Peyer's patch (tissue), 4 donors: ENCODE measurements at regions not wholly inside any gene's neighbourhood (a gene's known extent, or its start where the extent isn't known, plus 50 kb on each side); places are given as distances from the start of the nearest gene placed in this dataset.

ENCODE experiments used
- DNase-seq, 3 donors: peaks; one replicate each; pipeline ENCODE4 v3.0.0-alpha.2; 2017 to 2019
- H3K27ac ChIP-seq, 4 donors: fragments of 200-600 bp; sonication (generic); one replicate each; pipeline ENCODE4 v1.5.1; 2016 to 2019
- H3K27me3 ChIP-seq, 2 donors: fragments of 200-600 bp; sonication (generic); one replicate each; pipeline ENCODE4 v1.5.1; 2019
- H3K36me3 ChIP-seq, 3 donors: fragments of 200-600 bp; sonication (generic); one replicate each; pipeline ENCODE4 v1.5.1; 2016 to 2019
- H3K4me1 ChIP-seq, 4 donors: fragments of 200-600 bp; sonication (generic); one replicate each; pipeline ENCODE4 v1.5.1; 2016 to 2019
- H3K4me3 ChIP-seq, 4 donors: fragments of 200-600 bp; sonication (generic); 1 replicate in 3 of 4; 2 replicates in 1 of 4; pipeline ENCODE4 v1.5.1; 2016 to 2019; ENCODE audit warnings: mild to moderate bottlenecking in 1 of 4
- H3K9me3 ChIP-seq, 4 donors: fragments of 200-600 bp; sonication (generic); one replicate each; pipeline ENCODE4 v1.5.1; 2016 to 2019; ENCODE audit warnings: mild to moderate bottlenecking in 1 of 4
- CTCF ChIP-seq, 6 experiments: fragments of 450-650 bp in 4 of 6; fragments of 200-600 bp in 2 of 6; sonication (generic) in 1 of 6; IDR thresholded peaks; one replicate each; pipeline ENCODE4 v1.5.1; 2017 to 2019; ENCODE audit warnings: antibody characterized with exemption in 6 of 6, mild to moderate bottlenecking in 3 of 6, moderate library complexity in 1 of 6
- POLR2A ChIP-seq, 2 donors: fragments of 450-650 bp; IDR thresholded peaks; one replicate each; pipeline ENCODE4 v1.5.1; 2017; ENCODE audit warnings: antibody characterized with exemption in 2 of 2, mild to moderate bottlenecking in 2 of 2, moderate library complexity in 2 of 2

DNA sequence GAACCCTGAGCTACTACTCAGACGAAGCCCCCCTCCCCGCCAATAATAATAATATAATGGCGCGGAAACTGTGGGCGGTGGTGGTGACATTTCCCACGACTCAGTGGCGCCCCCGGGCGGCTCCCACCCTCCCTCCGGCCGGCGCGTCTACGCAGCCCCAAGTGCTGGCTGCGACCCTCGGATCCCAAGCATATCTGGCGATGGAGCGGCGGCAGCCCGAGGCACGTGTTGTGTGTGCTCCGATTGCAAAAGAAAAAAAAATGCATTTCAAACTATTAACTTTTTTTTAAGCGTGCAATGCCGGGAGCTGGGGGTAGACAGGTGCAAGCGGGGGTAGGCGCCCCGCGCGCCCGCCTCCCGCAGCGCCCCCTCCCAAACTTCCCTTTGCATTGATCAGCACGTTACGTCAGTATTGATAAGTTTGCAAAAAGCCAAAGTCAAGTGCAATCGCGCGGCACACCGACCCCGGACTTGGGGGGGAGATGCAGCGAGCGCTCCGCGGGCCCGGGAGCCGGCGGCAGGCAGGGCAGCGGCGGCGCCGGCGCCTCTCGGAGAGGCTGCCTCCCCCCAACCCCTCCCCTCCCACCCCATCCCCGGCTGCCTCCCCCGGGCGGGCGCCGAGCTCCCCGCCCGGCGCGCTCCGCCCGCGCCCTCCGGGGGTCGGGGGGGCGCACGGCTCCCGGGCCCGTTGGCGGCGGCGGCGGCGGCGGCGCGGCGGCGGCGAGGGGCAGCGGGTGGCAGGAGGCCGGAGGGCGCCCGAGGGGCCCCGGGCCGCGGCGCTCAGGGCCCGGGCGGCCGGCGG lies 113.1 kb upstream of the MYL2 start:
- no peaks in the 10 kb centered on the region for H3K9me3 ChIP-seq
- H3K27ac ChIP-seq = no peak overlapping the region
- H3K4me3 ChIP-seq = peak overlapping the region in 2 of 4 donors; percentile 1 to 24
- peaks cover 4 to 28% of the 10 kb centered on the region in 2 donors for H3K27me3 ChIP-seq
- H3K4me1 ChIP-seq = peaks cover 0 to 14% (median 3%) of the 10 kb centered on the region in 4 donors
- DNase-seq = no peak
- no peak for TF ChIP-seq CTCF (IDR thresholded peaks at IDR 0.05)
- TF ChIP-seq POLR2A (IDR thresholded peaks at IDR 0.05) = no peak
- no peaks in the 10 kb centered on the region for H3K36me3 ChIP-seq

- H3K36me3 ChIP-seq = no peaks in the 10 kb centered on the region
- no peak for DNase-seq
- no peaks in the 10 kb centered on the region for H3K9me3 ChIP-seq
- TF ChIP-seq POLR2A (IDR thresholded peaks at IDR 0.05) (no peak), CTCF (IDR thresholded peaks at IDR 0.05) (no peak)
- peaks cover 0 to 14% (median 3%) of the 10 kb centered on the region in 4 donors for H3K4me1 ChIP-seq
- no peak overlapping the region for H3K4me3 ChIP-seq
- no peak overlapping the region for H3K27ac ChIP-seq
- H3K27me3 ChIP-seq = peaks cover 4 to 28% of the 10 kb centered on the region in 2 donors
Measured at GRCh38 chr12:111032591-111032919, 112.2 kb upstream of the MYL2 start.

DNA sequence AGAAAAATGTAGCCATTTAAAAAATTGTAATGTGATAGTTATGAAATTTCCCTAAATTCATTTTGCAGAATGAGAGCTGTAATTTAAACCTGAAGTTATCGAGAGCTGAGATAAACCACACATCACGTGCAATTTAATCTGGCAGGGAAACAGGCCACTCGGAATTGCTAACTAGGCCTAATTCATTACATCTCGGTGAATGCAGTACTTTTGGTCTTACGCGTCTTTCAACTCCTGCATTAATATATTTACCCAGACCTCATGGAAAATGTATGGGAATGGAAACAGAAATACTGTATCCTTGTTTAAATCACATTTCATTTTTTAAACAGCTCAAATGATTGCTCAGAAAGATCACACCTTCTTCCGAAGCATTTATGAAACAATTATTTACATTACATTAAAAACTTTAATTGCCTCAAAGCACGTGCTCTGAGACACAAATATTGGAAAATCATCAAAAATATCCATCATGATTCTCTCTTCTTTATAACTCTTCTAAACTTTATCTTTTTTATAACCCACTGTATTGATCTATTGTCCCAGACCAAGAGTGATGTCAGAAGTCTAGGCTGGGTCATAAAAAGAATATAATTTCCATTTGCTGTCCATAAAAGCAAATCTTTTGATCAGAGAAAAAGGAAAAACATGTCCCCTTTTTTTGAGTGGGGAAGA lies 111.7 kb upstream of the MYL2 start:
- no peak for TF ChIP-seq CTCF (IDR thresholded peaks at IDR 0.05)
- no peak for TF ChIP-seq POLR2A (IDR thresholded peaks at IDR 0.05)
- no peak overlapping the region for H3K4me3 ChIP-seq
- no peak overlapping the region for H3K27ac ChIP-seq
- H3K4me1 ChIP-seq = peaks cover 0 to 14% (median 3%) of the 10 kb centered on the region in 4 donors
- H3K27me3 ChIP-seq = peaks cover 4 to 28% of the 10 kb centered on the region in 2 donors
- no peaks in the 10 kb centered on the region for H3K9me3 ChIP-seq
- DNase-seq = no peak
- no peaks in the 10 kb centered on the region for H3K36me3 ChIP-seq

GRCh38 chr12:111030800-111031199 lies 110.4 kb upstream of the MYL2 start:
- DNase-seq = no peak
- Histone ChIP-seq H3K9me3 (no peaks in the 10 kb centered on the region), H3K4me3 (no peak overlapping the region), H3K27me3 (peaks cover 4 to 27% of the 10 kb centered on the region in 2 donors), H3K4me1 (peaks cover 0 to 14% (median 3%) of the 10 kb centered on the region in 4 donors), H3K36me3 (no peaks in the 10 kb centered on the region), H3K27ac (no peak overlapping the region)
- TF ChIP-seq CTCF (IDR thresholded peaks at IDR 0.05) (no peak), POLR2A (IDR thresholded peaks at IDR 0.05) (no peak)

GRCh38 chr12:111029732-111030131 lies 109.4 kb upstream of the MYL2 start:
- peaks cover 4 to 21% of the 10 kb centered on the region in 2 donors for H3K27me3 ChIP-seq
- no peaks in the 10 kb centered on the region for H3K9me3 ChIP-seq
- TF ChIP-seq POLR2A (IDR thresholded peaks at IDR 0.05) = no peak
- TF ChIP-seq CTCF (IDR thresholded peaks at IDR 0.05) = no peak
- no peaks in the 10 kb centered on the region for H3K36me3 ChIP-seq
- H3K4me3 ChIP-seq = no peak overlapping the region
- no peak for DNase-seq
- peaks cover 0 to 7% (median 3%) of the 10 kb centered on the region in 4 donors for H3K4me1 ChIP-seq
- H3K27ac ChIP-seq = no peak overlapping the region
